Vagina (tissue), 2 donors: ENCODE measurements at regions not wholly inside any gene's neighbourhood (a gene's known extent, or its start where the extent isn't known, plus 50 kb on each side); places are given as distances from the start of the nearest gene placed in this dataset.

Experiments
- POLR2A ChIP-seq, 2 donors: fragments of 450-650 bp; IDR thresholded peaks; one replicate each; pipeline ENCODE4 v1.6.1; 2017; ENCODE audit warnings: antibody characterized with exemption in 2 of 2, mild to moderate bottlenecking in 2 of 2, moderate library complexity in 2 of 2
- TF ChIP-seq, protein P1 (sequence below), 3 experiments: fragments of 450-650 bp in 2 of 3; fragments of 200-600 bp in 1 of 3; sonication (generic) in 1 of 3; IDR thresholded peaks; one replicate each; pipeline ENCODE4 v1.5.1; 2017 to 2019; ENCODE audit warnings: antibody characterized with exemption in 3 of 3, mild to moderate bottlenecking in 2 of 3, moderate library complexity in 2 of 3

DNA sequence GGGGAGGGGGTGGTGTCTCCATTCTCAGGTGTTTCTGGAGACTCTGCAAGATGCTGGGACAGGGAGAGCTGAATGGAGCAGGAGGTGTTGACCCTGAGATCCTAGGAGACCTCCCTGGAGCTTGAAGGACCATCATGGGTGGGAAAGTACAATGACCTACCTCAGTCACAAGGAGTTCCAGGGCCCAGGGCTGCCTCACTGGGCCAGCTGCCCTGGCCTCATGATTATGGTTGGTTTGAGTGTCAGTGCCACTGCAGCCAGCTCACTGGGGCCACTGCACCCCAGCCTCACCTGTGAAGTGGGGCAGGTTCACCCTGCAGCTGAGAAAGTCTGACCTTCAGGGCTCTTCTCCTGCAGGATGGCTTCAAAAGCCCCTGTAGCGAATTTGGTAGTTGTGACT is 372.5 kb downstream of the IRX2 start:
- TF ChIP-seq POLR2A (IDR thresholded peaks at IDR 0.05), result no peak
- TF ChIP-seq, protein P1, sequence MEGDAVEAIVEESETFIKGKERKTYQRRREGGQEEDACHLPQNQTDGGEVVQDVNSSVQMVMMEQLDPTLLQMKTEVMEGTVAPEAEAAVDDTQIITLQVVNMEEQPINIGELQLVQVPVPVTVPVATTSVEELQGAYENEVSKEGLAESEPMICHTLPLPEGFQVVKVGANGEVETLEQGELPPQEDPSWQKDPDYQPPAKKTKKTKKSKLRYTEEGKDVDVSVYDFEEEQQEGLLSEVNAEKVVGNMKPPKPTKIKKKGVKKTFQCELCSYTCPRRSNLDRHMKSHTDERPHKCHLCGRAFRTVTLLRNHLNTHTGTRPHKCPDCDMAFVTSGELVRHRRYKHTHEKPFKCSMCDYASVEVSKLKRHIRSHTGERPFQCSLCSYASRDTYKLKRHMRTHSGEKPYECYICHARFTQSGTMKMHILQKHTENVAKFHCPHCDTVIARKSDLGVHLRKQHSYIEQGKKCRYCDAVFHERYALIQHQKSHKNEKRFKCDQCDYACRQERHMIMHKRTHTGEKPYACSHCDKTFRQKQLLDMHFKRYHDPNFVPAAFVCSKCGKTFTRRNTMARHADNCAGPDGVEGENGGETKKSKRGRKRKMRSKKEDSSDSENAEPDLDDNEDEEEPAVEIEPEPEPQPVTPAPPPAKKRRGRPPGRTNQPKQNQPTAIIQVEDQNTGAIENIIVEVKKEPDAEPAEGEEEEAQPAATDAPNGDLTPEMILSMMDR (IDR thresholded peaks at IDR 0.05), result no peak
